GM12865 (cell line): ENCODE measurements at regions not wholly inside any gene's neighbourhood (a gene's known extent, or its start where the extent isn't known, plus 50 kb on each side); places are given as distances from the start of the nearest gene placed in this dataset.

Source experiments
- DNase-seq: peaks from one replicate; pipeline ENCODE4 v3.0.0; 2010; ENCODE audit warnings: low read depth
- H3K4me3 ChIP-seq: 2 replicates; pipeline ENCODE4 v1.5.1; 2011; ENCODE audit warnings: mild to moderate bottlenecking, low read depth, low read length, control low read depth
- TF ChIP-seq, protein P1 (sequence below): IDR thresholded peaks from 2 replicates; pipeline ENCODE4 v1.5.1; 2011; ENCODE audit warnings: low read length, control low read depth, low read depth, inconsistent platforms; ENCODE audit not compliant: insufficient read depth; ENCODE audit errors: missing control alignments

DNA sequence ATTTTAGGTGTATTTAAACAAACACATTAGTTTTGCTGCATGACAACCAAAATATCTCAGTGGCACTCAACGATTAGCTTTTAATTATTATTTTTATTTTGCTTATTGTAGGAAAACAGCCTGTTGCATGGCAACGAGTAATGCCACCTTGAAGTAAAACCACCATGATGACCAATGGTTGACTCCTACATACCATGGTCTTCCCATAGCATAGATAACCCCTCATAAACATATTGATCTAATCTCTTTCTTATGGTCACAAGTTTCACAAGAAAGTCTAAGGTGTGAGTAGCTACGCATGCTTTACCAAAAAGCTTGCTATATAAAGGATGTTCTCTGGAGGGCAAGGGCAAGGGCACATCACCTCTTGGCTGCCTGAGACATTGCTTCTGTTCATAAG lies 61.5 kb upstream of the PTBP2 start:
- no peak overlapping the region for H3K4me3 ChIP-seq
- TF ChIP-seq, protein P1, sequence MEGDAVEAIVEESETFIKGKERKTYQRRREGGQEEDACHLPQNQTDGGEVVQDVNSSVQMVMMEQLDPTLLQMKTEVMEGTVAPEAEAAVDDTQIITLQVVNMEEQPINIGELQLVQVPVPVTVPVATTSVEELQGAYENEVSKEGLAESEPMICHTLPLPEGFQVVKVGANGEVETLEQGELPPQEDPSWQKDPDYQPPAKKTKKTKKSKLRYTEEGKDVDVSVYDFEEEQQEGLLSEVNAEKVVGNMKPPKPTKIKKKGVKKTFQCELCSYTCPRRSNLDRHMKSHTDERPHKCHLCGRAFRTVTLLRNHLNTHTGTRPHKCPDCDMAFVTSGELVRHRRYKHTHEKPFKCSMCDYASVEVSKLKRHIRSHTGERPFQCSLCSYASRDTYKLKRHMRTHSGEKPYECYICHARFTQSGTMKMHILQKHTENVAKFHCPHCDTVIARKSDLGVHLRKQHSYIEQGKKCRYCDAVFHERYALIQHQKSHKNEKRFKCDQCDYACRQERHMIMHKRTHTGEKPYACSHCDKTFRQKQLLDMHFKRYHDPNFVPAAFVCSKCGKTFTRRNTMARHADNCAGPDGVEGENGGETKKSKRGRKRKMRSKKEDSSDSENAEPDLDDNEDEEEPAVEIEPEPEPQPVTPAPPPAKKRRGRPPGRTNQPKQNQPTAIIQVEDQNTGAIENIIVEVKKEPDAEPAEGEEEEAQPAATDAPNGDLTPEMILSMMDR: no peak
- no peak for DNase-seq

GRCh38 chr1:96660503-96660902 lies 61.1 kb upstream of the PTBP2 start:
- TF ChIP-seq, protein P1: no peak
- DNase-seq: no peak

More at GRCh38 chr1:96660503-96660902, 61.1 kb upstream of the PTBP2 start:
- no peak overlapping the region for H3K4me3 ChIP-seq
